ENCODE measurements at regions not wholly inside any gene's neighbourhood (a gene's known extent, or its start where the extent isn't known, plus 50 kb on each side); places are given as distances from the start of the nearest gene placed in this dataset.
A peak's percentile ranks its signal among the peaks of the same experiment; 100 is the strongest.

GRCh38 chr15:66848686-66849392, 146.8 kb downstream of the SMAD6 start:
- no peak for DNase-seq (ENCODE audit: low spot score)

- DNase-seq (ENCODE audit: low spot score) = no peak
These were observed 147.3 kb downstream of the SMAD6 start for GRCh38 chr15:66849393-66849745.

GRCh38 chr15:66849746-66850077, 147.7 kb downstream of the SMAD6 start:
- DNase-seq (ENCODE audit: low spot score) = no peak

- DNase-seq (ENCODE audit: low spot score) = no peak
These were observed 148.3 kb downstream of the SMAD6 start for GRCh38 chr15:66850078-66850991.

GRCh38 chr15:66850996-66851310, 148.9 kb downstream of the SMAD6 start:
- no peak for DNase-seq (ENCODE audit: low spot score)

- DNase-seq (ENCODE audit: low spot score) = peak; percentile 92
These were observed 149.5 kb downstream of the SMAD6 start for GRCh38 chr15:66851311-66852063.

- no peak for DNase-seq (ENCODE audit: low spot score)
These were observed 150.2 kb downstream of the SMAD6 start for GRCh38 chr15:66852064-66852905.

- DNase-seq (ENCODE audit: low spot score) = no peak
These were observed 152.3 kb downstream of the SMAD6 start for GRCh38 chr15:66854012-66854965.

GRCh38 chr15:66855041-66855440, 153.0 kb downstream of the SMAD6 start:
- no peak for DNase-seq (ENCODE audit: low spot score)

GRCh38 chr15:66857694-66858093, 155.7 kb downstream of the SMAD6 start:
- no peak for DNase-seq (ENCODE audit: low spot score)

GRCh38 chr15:66858423-66859207, 156.6 kb downstream of the SMAD6 start:
- DNase-seq (ENCODE audit: low spot score) = no peak

- no peak for DNase-seq (ENCODE audit: low spot score)
These were observed 157.7 kb downstream of the SMAD6 start for GRCh38 chr15:66859688-66860253.

- DNase-seq (ENCODE audit: low spot score) = no peak
These were observed 158.8 kb downstream of the SMAD6 start for GRCh38 chr15:66860844-66861243.

- peak; percentile 62 for DNase-seq (ENCODE audit: low spot score)
These were observed 160.3 kb downstream of the SMAD6 start for GRCh38 chr15:66862111-66862939.

- peak; percentile 83 for DNase-seq (ENCODE audit: low spot score)
These were observed 160.9 kb downstream of the SMAD6 start for GRCh38 chr15:66862940-66863335.

GRCh38 chr15:66863390-66864085, 161.5 kb downstream of the SMAD6 start:
- no peak for DNase-seq (ENCODE audit: low spot score)

- no peak for DNase-seq (ENCODE audit: low spot score)
These were observed 162.2 kb downstream of the SMAD6 start for GRCh38 chr15:66864086-66864830.
